Upper lobe of left lung (tissue), 4 donors: ENCODE measurements at regions not wholly inside any gene's neighbourhood (a gene's known extent, or its start where the extent isn't known, plus 50 kb on each side); places are given as distances from the start of the nearest gene placed in this dataset.

Experiments used
- CTCF ChIP-seq, 6 experiments: fragments of 450-650 bp in 4 of 6; fragments of 200-600 bp in 2 of 6; sonication (generic) in 2 of 6; IDR thresholded peaks; one replicate each; pipeline ENCODE4 v1.5.1; 2016 to 2019; ENCODE audit warnings: antibody characterized with exemption in 6 of 6
- POLR2A ChIP-seq, 4 donors: fragments of 450-650 bp; IDR thresholded peaks; one replicate each; pipeline ENCODE4 v1.5.1; 2016 to 2017; ENCODE audit warnings: antibody characterized with exemption in 4 of 4, mild to moderate bottlenecking in 2 of 4
- POLR2AphosphoS5 ChIP-seq, 2 donors: sonication (generic); formaldehyde crosslinking; IDR thresholded peaks; one replicate each; pipeline ENCODE4 v1.5.1; 2017; ENCODE audit warnings: antibody characterized with exemption in 2 of 2

DNA sequence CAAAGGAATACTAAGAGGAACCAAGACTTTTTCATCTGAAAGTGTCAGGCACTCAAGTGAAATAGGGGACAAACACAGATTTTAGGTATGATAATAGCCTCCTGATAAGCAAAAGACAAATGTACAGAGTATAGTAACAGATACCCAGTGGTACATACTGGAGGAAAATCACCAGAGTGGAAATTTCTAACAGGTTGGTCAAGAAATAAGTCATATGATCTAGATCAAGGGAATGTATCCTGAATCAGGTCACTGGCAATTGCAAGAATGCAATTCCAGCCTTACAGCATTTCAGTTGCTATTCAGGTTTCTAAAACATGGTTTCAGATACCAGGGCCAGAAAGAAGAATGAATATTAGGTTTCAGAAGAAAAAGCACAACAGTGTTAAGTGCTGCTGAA lies 82.2 kb upstream of the SLCO6A1 start:
- no peak for TF ChIP-seq CTCF (IDR thresholded peaks at IDR 0.05)
- no peak for TF ChIP-seq POLR2AphosphoS5 (IDR thresholded peaks at IDR 0.05)
- TF ChIP-seq POLR2A (IDR thresholded peaks at IDR 0.05): no peak
